ENCODE measurements at regions not wholly inside any gene's neighbourhood (a gene's known extent, or its start where the extent isn't known, plus 50 kb on each side); places are given as distances from the start of the nearest gene placed in this dataset.

GRCh38 chr3:55175423-55175822 lies 247.6 kb upstream of the LRTM1 start:
- DNase-seq (ENCODE audit: low spot score), result no peak
- H3K9me3 Mint-ChIP-seq, result peaks cover under 1% of the 10 kb centered on the region
- H3K4me1 Mint-ChIP-seq (ENCODE audit: low read depth), result no peaks in the 10 kb centered on the region
- H3K27me3 Mint-ChIP-seq (ENCODE audit: low read depth), result no peaks in the 10 kb centered on the region
- H3K4me3 Mint-ChIP-seq (ENCODE audit: low read depth), result no peak overlapping the region
- H3K27ac Mint-ChIP-seq, result no peak overlapping the region
- no peaks in the 10 kb centered on the region for H3K36me3 Mint-ChIP-seq (ENCODE audit: low read depth)
- intact Hi-C loops (cut with micrococcal nuclease), result no loop called here

DNA sequence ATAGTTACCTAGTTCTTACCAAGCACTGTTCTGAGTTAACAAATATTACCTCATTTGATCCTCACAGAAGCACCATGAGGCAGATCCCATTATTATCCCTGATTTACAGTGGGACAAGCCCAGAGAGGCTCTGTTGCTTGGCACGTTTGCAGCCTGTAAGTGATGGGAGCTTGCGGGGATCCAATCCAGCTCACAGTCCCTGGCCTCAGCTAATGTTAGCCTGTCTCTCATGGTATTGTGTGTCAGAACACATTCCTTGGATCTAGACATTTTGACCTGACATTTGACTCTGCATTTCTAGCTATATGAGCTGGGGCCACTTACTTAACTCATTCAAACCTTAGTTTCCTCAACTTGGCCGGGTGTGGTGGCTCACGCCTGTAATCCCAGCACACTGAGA lies 246.9 kb upstream of the LRTM1 start:
- no peak overlapping the region for H3K27ac Mint-ChIP-seq
- intact Hi-C loops (cut with micrococcal nuclease), result no loop called here
- peaks cover 6% of the 10 kb centered on the region for H3K9me3 Mint-ChIP-seq
- DNase-seq (ENCODE audit: low spot score), result no peak
- no peak overlapping the region for H3K4me3 Mint-ChIP-seq (ENCODE audit: low read depth)
- no peaks in the 10 kb centered on the region for H3K4me1 Mint-ChIP-seq (ENCODE audit: low read depth)
- H3K27me3 Mint-ChIP-seq (ENCODE audit: low read depth), result no peaks in the 10 kb centered on the region
- H3K36me3 Mint-ChIP-seq (ENCODE audit: low read depth), result no peaks in the 10 kb centered on the region

- DNase-seq (ENCODE audit: low spot score), result no peak
- no peaks in the 10 kb centered on the region for H3K27me3 Mint-ChIP-seq (ENCODE audit: low read depth)
- H3K36me3 Mint-ChIP-seq (ENCODE audit: low read depth), result no peaks in the 10 kb centered on the region
- intact Hi-C loops (cut with micrococcal nuclease), result no loop called here
- H3K4me3 Mint-ChIP-seq (ENCODE audit: low read depth), result no peak overlapping the region
- no peaks in the 10 kb centered on the region for H3K4me1 Mint-ChIP-seq (ENCODE audit: low read depth)
- H3K9me3 Mint-ChIP-seq, result peaks cover 6% of the 10 kb centered on the region
- H3K27ac Mint-ChIP-seq, result no peak overlapping the region
Measured at GRCh38 chr3:55173504-55173903, 245.6 kb upstream of the LRTM1 start.

GRCh38 chr3:55172913-55173312 lies 245.1 kb upstream of the LRTM1 start:
- DNase-seq (ENCODE audit: low spot score), result no peak
- Mint-ChIP-seq H3K27ac (no peak overlapping the region), H3K27me3 (ENCODE audit: low read depth) (no peaks in the 10 kb centered on the region), H3K4me1 (ENCODE audit: low read depth) (no peaks in the 10 kb centered on the region), H3K9me3 (peaks cover 6% of the 10 kb centered on the region), H3K36me3 (ENCODE audit: low read depth) (no peaks in the 10 kb centered on the region), H3K4me3 (ENCODE audit: low read depth) (no peak overlapping the region)
- intact Hi-C loops (cut with micrococcal nuclease), result no loop called here

DNA sequence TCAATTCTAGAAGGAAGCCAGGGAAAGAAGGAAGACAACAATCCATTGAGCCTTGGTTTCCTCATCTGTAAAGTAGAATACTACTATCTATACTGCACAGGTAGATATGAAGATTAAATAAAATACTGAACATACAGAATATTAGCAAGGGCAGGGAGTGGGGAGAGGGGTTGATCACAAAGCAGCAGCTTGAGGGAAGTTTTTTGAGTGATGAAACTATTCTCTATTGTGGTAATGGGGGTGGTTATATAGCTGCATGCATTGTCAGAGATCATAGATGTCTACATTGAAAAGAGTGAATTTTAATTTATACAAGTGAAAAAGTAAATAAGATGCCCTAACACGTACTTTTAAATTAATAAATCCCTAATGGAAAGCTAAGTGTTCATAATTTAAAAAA lies 242.6 kb upstream of the LRTM1 start:
- DNase-seq (ENCODE audit: low spot score), result no peak
- Mint-ChIP-seq H3K27ac (no peak overlapping the region), H3K4me1 (ENCODE audit: low read depth) (no peaks in the 10 kb centered on the region), H3K27me3 (ENCODE audit: low read depth) (no peaks in the 10 kb centered on the region), H3K36me3 (ENCODE audit: low read depth) (no peaks in the 10 kb centered on the region), H3K9me3 (peaks cover 6% of the 10 kb centered on the region), H3K4me3 (ENCODE audit: low read depth) (no peak overlapping the region)
- intact Hi-C loops (cut with micrococcal nuclease), result no loop called here

GRCh38 chr3:55169608-55170072 lies 241.8 kb upstream of the LRTM1 start:
- Mint-ChIP-seq H3K36me3 (ENCODE audit: low read depth) (no peaks in the 10 kb centered on the region), H3K27ac (no peak overlapping the region), H3K9me3 (peaks cover 6% of the 10 kb centered on the region), H3K27me3 (ENCODE audit: low read depth) (no peaks in the 10 kb centered on the region), H3K4me3 (ENCODE audit: low read depth) (no peak overlapping the region), H3K4me1 (ENCODE audit: low read depth) (no peaks in the 10 kb centered on the region)
- DNase-seq (ENCODE audit: low spot score), result no peak
- intact Hi-C loops (cut with micrococcal nuclease), result no loop called here

GRCh38 chr3:55169161-55169560 lies 241.3 kb upstream of the LRTM1 start:
- H3K27me3 Mint-ChIP-seq (ENCODE audit: low read depth), result no peaks in the 10 kb centered on the region
- no peak for DNase-seq (ENCODE audit: low spot score)
- H3K27ac Mint-ChIP-seq, result no peak overlapping the region

GRCh38 chr3:55167586-55168317 lies 239.9 kb upstream of the LRTM1 start:
- Mint-ChIP-seq H3K27me3 (ENCODE audit: low read depth) (no peaks in the 10 kb centered on the region), H3K9me3 (peaks cover 10% of the 10 kb centered on the region), H3K36me3 (ENCODE audit: low read depth) (no peaks in the 10 kb centered on the region), H3K27ac (no peak overlapping the region), H3K4me1 (ENCODE audit: low read depth) (no peaks in the 10 kb centered on the region), H3K4me3 (ENCODE audit: low read depth) (no peak overlapping the region)
- intact Hi-C loops (cut with micrococcal nuclease), result no loop called here
- DNase-seq (ENCODE audit: low spot score), result no peak

More at GRCh38 chr3:55169161-55169560, 241.3 kb upstream of the LRTM1 start:
- H3K4me3 Mint-ChIP-seq (ENCODE audit: low read depth), result no peak overlapping the region
- H3K4me1 Mint-ChIP-seq (ENCODE audit: low read depth), result no peaks in the 10 kb centered on the region
- H3K36me3 Mint-ChIP-seq (ENCODE audit: low read depth), result no peaks in the 10 kb centered on the region
- H3K9me3 Mint-ChIP-seq, result peaks cover 6% of the 10 kb centered on the region
- intact Hi-C loops (cut with micrococcal nuclease), result no loop called here

- DNase-seq (ENCODE audit: low spot score), result no peak
- Mint-ChIP-seq H3K9me3 (peaks cover 10% of the 10 kb centered on the region), H3K4me3 (ENCODE audit: low read depth) (no peak overlapping the region), H3K27ac (no peak overlapping the region), H3K36me3 (ENCODE audit: low read depth) (no peaks in the 10 kb centered on the region), H3K27me3 (ENCODE audit: low read depth) (no peaks in the 10 kb centered on the region), H3K4me1 (ENCODE audit: low read depth) (no peaks in the 10 kb centered on the region)
- intact Hi-C loops (cut with micrococcal nuclease), result no loop called here
Measured at GRCh38 chr3:55166576-55167555, 239.0 kb upstream of the LRTM1 start.

GRCh38 chr3:55165704-55166405 lies 238.0 kb upstream of the LRTM1 start:
- no peak overlapping the region for H3K4me3 Mint-ChIP-seq (ENCODE audit: low read depth)
- H3K27ac Mint-ChIP-seq, result no peak overlapping the region
- no peaks in the 10 kb centered on the region for H3K4me1 Mint-ChIP-seq (ENCODE audit: low read depth)
- peaks cover 10% of the 10 kb centered on the region for H3K9me3 Mint-ChIP-seq
- intact Hi-C loops (cut with micrococcal nuclease), result no loop called here
- H3K27me3 Mint-ChIP-seq (ENCODE audit: low read depth), result no peaks in the 10 kb centered on the region
- H3K36me3 Mint-ChIP-seq (ENCODE audit: low read depth), result no peaks in the 10 kb centered on the region
- no peak for DNase-seq (ENCODE audit: low spot score)

DNA sequence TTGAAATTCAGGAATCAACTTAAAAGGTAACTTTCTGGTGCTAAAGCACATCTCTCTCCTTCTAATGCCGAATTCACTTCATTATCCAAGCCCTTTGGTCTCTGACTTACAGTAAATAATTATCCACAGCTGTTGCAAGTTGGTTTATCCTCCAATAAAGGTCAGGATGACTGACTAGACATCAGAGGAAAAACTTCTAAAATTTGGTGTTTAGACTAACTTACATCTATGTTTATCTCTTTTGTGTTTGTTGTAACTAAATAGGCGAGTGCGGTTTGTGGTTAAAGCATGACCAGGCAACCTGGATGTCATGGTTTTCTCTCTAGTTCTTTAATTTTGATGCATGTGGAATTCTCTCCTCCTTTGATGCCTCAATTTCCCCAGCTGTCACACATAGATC lies 237.4 kb upstream of the LRTM1 start:
- intact Hi-C loops (cut with micrococcal nuclease), result no loop called here
- Mint-ChIP-seq H3K36me3 (ENCODE audit: low read depth) (no peaks in the 10 kb centered on the region), H3K9me3 (peaks cover 8% of the 10 kb centered on the region), H3K4me1 (ENCODE audit: low read depth) (no peaks in the 10 kb centered on the region), H3K27ac (no peak overlapping the region), H3K4me3 (ENCODE audit: low read depth) (no peak overlapping the region), H3K27me3 (ENCODE audit: low read depth) (no peaks in the 10 kb centered on the region)
- no peak for DNase-seq (ENCODE audit: low spot score)

DNA sequence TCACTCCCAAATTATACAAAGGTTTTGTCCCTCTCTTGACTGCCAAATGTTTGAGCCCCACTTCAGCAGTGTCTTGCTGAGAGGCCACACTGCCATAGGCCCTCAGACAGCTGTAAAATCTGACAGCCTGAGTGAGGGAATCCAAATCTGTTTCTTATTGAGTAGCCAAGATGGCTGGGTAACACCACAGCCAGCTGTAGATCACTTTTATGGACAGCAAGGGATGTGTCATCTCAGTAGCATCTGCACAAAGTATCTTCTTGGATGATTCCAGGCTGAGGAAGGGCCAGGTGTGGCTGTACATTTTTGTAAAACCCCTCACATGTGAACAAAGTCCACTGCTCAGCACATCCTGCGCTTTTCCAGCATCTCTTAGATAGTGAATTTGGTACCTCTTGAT lies 237.0 kb upstream of the LRTM1 start:
- no peak overlapping the region for H3K27ac Mint-ChIP-seq

More for the DNA sequence above, 237.0 kb upstream of the LRTM1 start:
- Mint-ChIP-seq H3K4me3 (ENCODE audit: low read depth) (no peak overlapping the region), H3K9me3 (peaks cover 4% of the 10 kb centered on the region), H3K27me3 (ENCODE audit: low read depth) (no peaks in the 10 kb centered on the region), H3K36me3 (ENCODE audit: low read depth) (no peaks in the 10 kb centered on the region), H3K4me1 (ENCODE audit: low read depth) (no peaks in the 10 kb centered on the region)
- intact Hi-C loops (cut with micrococcal nuclease), result no loop called here
- no peak for DNase-seq (ENCODE audit: low spot score)
